ENCODE measurements at regions not wholly inside any gene's neighbourhood (a gene's known extent, or its start where the extent isn't known, plus 50 kb on each side); places are given as distances from the start of the nearest gene placed in this dataset.

GRCh38 chr7:136601772-136602171, 266.7 kb upstream of the CHRM2 start:
- no peak overlapping the region for H3K27ac ChIP-seq
- TF ChIP-seq ZFX (IDR thresholded peaks at IDR 0.05), result no peak
- TF ChIP-seq, protein P1, sequence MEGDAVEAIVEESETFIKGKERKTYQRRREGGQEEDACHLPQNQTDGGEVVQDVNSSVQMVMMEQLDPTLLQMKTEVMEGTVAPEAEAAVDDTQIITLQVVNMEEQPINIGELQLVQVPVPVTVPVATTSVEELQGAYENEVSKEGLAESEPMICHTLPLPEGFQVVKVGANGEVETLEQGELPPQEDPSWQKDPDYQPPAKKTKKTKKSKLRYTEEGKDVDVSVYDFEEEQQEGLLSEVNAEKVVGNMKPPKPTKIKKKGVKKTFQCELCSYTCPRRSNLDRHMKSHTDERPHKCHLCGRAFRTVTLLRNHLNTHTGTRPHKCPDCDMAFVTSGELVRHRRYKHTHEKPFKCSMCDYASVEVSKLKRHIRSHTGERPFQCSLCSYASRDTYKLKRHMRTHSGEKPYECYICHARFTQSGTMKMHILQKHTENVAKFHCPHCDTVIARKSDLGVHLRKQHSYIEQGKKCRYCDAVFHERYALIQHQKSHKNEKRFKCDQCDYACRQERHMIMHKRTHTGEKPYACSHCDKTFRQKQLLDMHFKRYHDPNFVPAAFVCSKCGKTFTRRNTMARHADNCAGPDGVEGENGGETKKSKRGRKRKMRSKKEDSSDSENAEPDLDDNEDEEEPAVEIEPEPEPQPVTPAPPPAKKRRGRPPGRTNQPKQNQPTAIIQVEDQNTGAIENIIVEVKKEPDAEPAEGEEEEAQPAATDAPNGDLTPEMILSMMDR (conservative IDR thresholded peaks at IDR 0.05), result no peak

DNA sequence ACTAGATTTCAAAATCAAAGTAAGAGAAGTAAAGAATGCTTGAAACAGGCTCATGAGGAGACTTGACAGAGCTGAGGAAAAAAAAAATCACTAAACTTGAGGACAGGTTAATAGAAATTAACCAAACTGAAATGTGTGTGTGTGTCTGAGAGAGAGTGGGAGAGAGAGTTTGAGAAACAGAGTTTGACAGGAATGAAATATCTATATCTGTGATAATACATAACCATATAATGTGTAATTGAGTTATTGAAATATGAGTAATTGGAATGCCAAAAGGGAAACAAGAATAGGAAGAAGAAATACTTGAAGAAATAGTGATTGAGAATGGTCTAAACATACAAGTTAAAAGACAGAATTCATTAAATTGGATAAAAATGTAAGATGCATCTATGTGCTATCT, 268.0 kb upstream of the CHRM2 start:
- TF ChIP-seq, protein P1 (conservative IDR thresholded peaks at IDR 0.05), result no peak
- TF ChIP-seq ZFX (IDR thresholded peaks at IDR 0.05), result no peak
- no peak overlapping the region for H3K27ac ChIP-seq

- TF ChIP-seq, protein P1 (conservative IDR thresholded peaks at IDR 0.05), result no peak
- no peak for TF ChIP-seq ZFX (IDR thresholded peaks at IDR 0.05)
- H3K27ac ChIP-seq, result no peak overlapping the region
Observed at GRCh38 chr7:136594739-136595144, 273.7 kb upstream of the CHRM2 start.

- no peak overlapping the region for H3K27ac ChIP-seq
- TF ChIP-seq, protein P1 (conservative IDR thresholded peaks at IDR 0.05), result no peak
- TF ChIP-seq ZFX (IDR thresholded peaks at IDR 0.05), result no peak
Observed at GRCh38 chr7:136588216-136588615, 280.2 kb upstream of the CHRM2 start.

DNA sequence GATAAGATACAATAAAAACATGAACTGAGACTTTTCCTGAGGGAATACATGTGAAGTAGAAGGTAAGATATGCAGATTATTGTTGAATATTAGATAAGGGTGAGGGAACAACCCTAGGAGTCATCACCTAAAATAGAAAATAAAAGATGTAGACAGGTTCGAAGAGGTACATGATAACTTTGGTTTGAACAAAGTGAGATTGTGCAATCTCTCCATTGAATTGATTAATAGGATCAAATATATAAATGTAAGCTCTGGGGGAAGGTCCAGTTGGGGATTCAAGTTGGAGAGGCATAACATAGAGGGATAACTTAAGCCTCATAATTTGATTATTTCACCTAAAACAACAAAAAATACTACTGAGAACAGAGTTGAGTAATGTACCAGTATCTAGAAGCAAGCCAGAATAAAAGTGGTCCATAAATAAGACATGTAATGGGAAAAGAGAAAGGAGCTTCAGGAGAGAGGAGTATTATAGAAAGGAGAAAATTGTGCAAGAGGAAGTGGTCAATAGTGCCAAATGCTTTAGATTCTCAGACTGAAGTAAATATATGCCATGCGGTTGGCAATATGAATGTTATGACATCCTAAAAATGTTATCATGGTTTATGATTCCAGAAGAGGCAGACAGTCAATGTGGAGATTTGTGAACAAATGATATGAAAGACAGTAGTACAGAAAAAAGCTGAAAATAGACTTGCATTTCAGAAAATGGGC, 282.3 kb upstream of the CHRM2 start:
- no peak overlapping the region for H3K27ac ChIP-seq
- TF ChIP-seq, protein P1 (conservative IDR thresholded peaks at IDR 0.05), result no peak
- no peak for TF ChIP-seq ZFX (IDR thresholded peaks at IDR 0.05)

DNA sequence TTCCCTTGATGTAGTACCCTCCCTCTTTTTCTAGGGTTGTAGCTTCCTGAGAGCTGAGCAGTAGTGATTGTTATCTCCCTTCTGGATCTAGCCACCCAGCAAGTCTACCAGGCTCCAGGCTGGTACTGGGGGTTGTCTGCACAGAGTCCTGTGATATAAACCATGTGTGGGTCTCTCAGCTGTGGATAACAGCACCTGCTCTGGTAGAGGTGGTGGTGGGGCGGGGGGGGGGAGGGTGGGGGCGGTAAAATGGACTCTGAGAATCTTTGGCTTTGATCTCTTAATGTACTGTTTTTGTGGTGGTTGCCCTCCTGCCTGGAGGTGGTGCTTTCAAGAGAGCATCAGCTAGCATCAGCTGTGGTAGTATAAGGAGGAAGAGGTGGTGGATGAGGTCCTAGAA, 302.0 kb upstream of the CHRM2 start:
- no peak for TF ChIP-seq ZFX (IDR thresholded peaks at IDR 0.05)
- TF ChIP-seq, protein P1 (conservative IDR thresholded peaks at IDR 0.05), result no peak

GRCh38 chr7:136555933-136556332, 312.5 kb upstream of the CHRM2 start:
- H3K27ac ChIP-seq, result no peak overlapping the region

More for the DNA sequence above, 302.0 kb upstream of the CHRM2 start:
- no peak overlapping the region for H3K27ac ChIP-seq

More at GRCh38 chr7:136555933-136556332, 312.5 kb upstream of the CHRM2 start:
- TF ChIP-seq, protein P1 (conservative IDR thresholded peaks at IDR 0.05), result no peak
- no peak for TF ChIP-seq ZFX (IDR thresholded peaks at IDR 0.05)

Measured in C4-2B (cell line).